ENCODE measurements at regions not wholly inside any gene's neighbourhood (a gene's known extent, or its start where the extent isn't known, plus 50 kb on each side); places are given as distances from the start of the nearest gene placed in this dataset.

- Histone ChIP-seq H3K9me3 (peaks cover 10% of the 10 kb centered on the region; the same call in 2 of the 3 replicates), H3K4me1 (no peaks in the 10 kb centered on the region), H3K4me3 (no peak overlapping the region), H3K4me2 (no peak overlapping the region), H3K27ac (no peak overlapping the region)
- TF ChIP-seq MAFK (IDR thresholded peaks at IDR 0.05; ENCODE audit: partially characterized antibody): peak; percentile 40
- TF ChIP-seq EHF (CRISPR knock-in tag; IDR thresholded peaks at IDR 0.05): no peak
- 2% methylated on average over 1 of the region's 1 CpG for WGBS (ENCODE audit: missing lambda C conversion rate)
- ChIA-PET CTCF (no interaction called here), POLR2A (no interaction called here)
- FAIRE-seq: peak; percentile 61
- no peak for DNase-seq (ENCODE audit: low read depth in 1 of 2, low spot score in 1 of 2)
- ATAC-seq: no peak
Measured at GRCh38 chr2:81299841-81300240, 995.3 kb upstream of the LRRTM1 start.

GRCh38 chr2:81290846-81291245 lies 986.3 kb upstream of the LRRTM1 start:
- Histone ChIP-seq H3K4me2 (no peak overlapping the region), H3K4me1 (no peaks in the 10 kb centered on the region), H3K4me3 (no peak overlapping the region), H3K9me3 (peaks cover 6% of the 10 kb centered on the region; the same call in 1 of the 3 replicates), H3K27ac (no peak overlapping the region)
- CTCF ChIA-PET: no interaction called here
- POLR2A ChIA-PET: no interaction called here
- no peak for ATAC-seq
- 7% methylated on average over 3 of the region's 3 CpGs for WGBS (ENCODE audit: missing lambda C conversion rate)
- DNase-seq (ENCODE audit: low read depth in 1 of 2, low spot score in 1 of 2): no peak
- no peak for TF ChIP-seq RCOR1 (IDR thresholded peaks at IDR 0.05; ENCODE audit: low read depth, low read length)
- TF ChIP-seq NFE2L2 (conservative IDR thresholded peaks at IDR 0.05; ENCODE audit: low read length): peak; percentile 60
- TF ChIP-seq MAFK (IDR thresholded peaks at IDR 0.05; ENCODE audit: partially characterized antibody): peak; percentile 91
- no peak for FAIRE-seq

GRCh38 chr2:81283081-81283480 lies 978.5 kb upstream of the LRRTM1 start:
- WGBS (ENCODE audit: missing lambda C conversion rate): 12% methylated on average over 2 of the region's 2 CpGs
- Histone ChIP-seq H3K4me1 (no peaks in the 10 kb centered on the region), H3K4me2 (no peak overlapping the region), H3K9me3 (peaks cover 10% of the 10 kb centered on the region; the same call in 2 of the 3 replicates), H3K27ac (no peak overlapping the region), H3K4me3 (no peak overlapping the region)
- peak in 1 of 2 experiments; percentile 1 for DNase-seq (ENCODE audit: low read depth in 1 of 2, low spot score in 1 of 2)
- no peak for FAIRE-seq
- no peak for ATAC-seq
- TF ChIP-seq CHD2 (IDR thresholded peaks at IDR 0.05; ENCODE audit: low read length, partially characterized antibody) (no peak), BHLHE40 (IDR thresholded peaks at IDR 0.05; ENCODE audit: low read depth, low read length) (no peak), ZC3H11A (IDR thresholded peaks at IDR 0.05) (no peak), MAFK (IDR thresholded peaks at IDR 0.05; ENCODE audit: partially characterized antibody) (no peak), HEYL (CRISPR knock-in tag; IDR thresholded peaks at IDR 0.05) (no peak), TP53 (CRISPR knock-in tag; IDR thresholded peaks at IDR 0.05) (no peak), RAD21 (conservative IDR thresholded peaks at IDR 0.05 in 1 of 2, IDR thresholded peaks at IDR 0.05 in 1 of 2) (no peak), ELK1 (IDR thresholded peaks at IDR 0.05; ENCODE audit: low read depth, low read length) (no peak), E2F6 (IDR thresholded peaks at IDR 0.05; ENCODE audit: borderline replicate concordance, low read depth) (no peak), HOXA7 (CRISPR knock-in tag; IDR thresholded peaks at IDR 0.05) (no peak), SMC3 (IDR thresholded peaks at IDR 0.05) (no peak), NR3C1 (IDR thresholded peaks at IDR 0.05) (no peak)
- ChIA-PET CTCF (no interaction called here), POLR2A (no interaction called here)

- Histone ChIP-seq H3K27ac (no peak overlapping the region), H3K4me1 (no peaks in the 10 kb centered on the region), H3K4me2 (no peak overlapping the region), H3K9me3 (peaks cover 10% of the 10 kb centered on the region; the same call in 2 of the 3 replicates), H3K4me3 (no peak overlapping the region)
- no peak for FAIRE-seq
- ATAC-seq: no peak
- TF ChIP-seq PBX3 (IDR thresholded peaks at IDR 0.05) (no peak), HOXB5 (CRISPR knock-in tag; IDR thresholded peaks at IDR 0.05) (no peak), RCOR1 (IDR thresholded peaks at IDR 0.05; ENCODE audit: low read depth, low read length) (no peak), RAD21 (conservative IDR thresholded peaks at IDR 0.05 in 1 of 2, IDR thresholded peaks at IDR 0.05 in 1 of 2) (no peak), FOSL2 (IDR thresholded peaks at IDR 0.05) (no peak), FOSL2 (CRISPR knock-in tag; IDR thresholded peaks at IDR 0.05) (no peak), ATOH8 (CRISPR knock-in tag; IDR thresholded peaks at IDR 0.05; ENCODE audit: low read depth) (no peak), PHF8 (IDR thresholded peaks at IDR 0.05; ENCODE audit: borderline replicate concordance, low read depth) (no peak), HOXB13 (CRISPR knock-in tag; IDR thresholded peaks at IDR 0.05; ENCODE audit: low read depth) (no peak), CEBPB (IDR thresholded peaks at IDR 0.05) (no peak), ZC3H11A (IDR thresholded peaks at IDR 0.05) (no peak), NFE2L2 (conservative IDR thresholded peaks at IDR 0.05; ENCODE audit: low read length) (no peak), GATA3 (IDR thresholded peaks at IDR 0.05; ENCODE audit: borderline replicate concordance) (no peak), CBX8 (IDR thresholded peaks at IDR 0.05) (no peak)
- ChIA-PET POLR2A (no interaction called here), CTCF (no interaction called here)
- no peak for DNase-seq (ENCODE audit: low read depth in 1 of 2, low spot score in 1 of 2)
- WGBS (ENCODE audit: missing lambda C conversion rate): 2% methylated on average over 2 of the region's 2 CpGs
Measured at GRCh38 chr2:81282151-81282769, 977.7 kb upstream of the LRRTM1 start.
